ENCODE measurements at regions not wholly inside any gene's neighbourhood (a gene's known extent, or its start where the extent isn't known, plus 50 kb on each side); places are given as distances from the start of the nearest gene placed in this dataset.
"Not testable (repeated sequence)": the region's sequence is repeated elsewhere in the genome, so short reads cannot be mapped to it uniquely, and the experiment has no call there.

DNA sequence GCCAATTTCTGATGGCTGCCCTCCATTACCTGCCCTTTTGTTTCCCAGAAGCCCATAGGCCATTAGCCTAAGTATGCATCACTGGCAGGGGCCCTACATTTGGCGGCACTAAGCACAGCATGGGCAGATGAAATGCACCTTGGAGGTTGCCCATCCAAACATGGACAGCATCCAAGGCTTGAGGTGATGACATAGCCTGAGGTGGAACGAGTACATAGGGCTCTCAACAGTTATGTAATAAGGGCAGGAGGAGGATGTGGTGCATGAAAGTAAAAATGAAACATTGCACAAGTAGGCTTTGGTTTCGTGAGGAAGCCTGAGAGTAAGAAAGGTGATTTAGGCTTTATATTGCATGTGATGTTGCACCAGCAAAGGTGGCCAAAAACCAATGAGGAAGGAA is 148.1 kb downstream of the FAM76B start:
- H3K9ac ChIP-seq (ENCODE audit: low read depth, low read length): no peak overlapping the region
- H3K4me1 ChIP-seq (ENCODE audit: control insufficient read depth, insufficient read depth, low read length): no peaks in the 10 kb centered on the region
- no peaks in the 10 kb centered on the region for H3K36me3 ChIP-seq (ENCODE audit: insufficient read depth, low read length)
- H3K4me3 ChIP-seq (ENCODE audit: low read length): no peak overlapping the region
- no peaks in the 10 kb centered on the region for H3K9me3 ChIP-seq (replicated peaks; ENCODE audit: low read length)
- no peak overlapping the region for H3K4me2 ChIP-seq (ENCODE audit: low read length)
- no peaks in the 10 kb centered on the region for H3K27me3 ChIP-seq (ENCODE audit: control insufficient read depth, insufficient read depth, low read length)

DNA sequence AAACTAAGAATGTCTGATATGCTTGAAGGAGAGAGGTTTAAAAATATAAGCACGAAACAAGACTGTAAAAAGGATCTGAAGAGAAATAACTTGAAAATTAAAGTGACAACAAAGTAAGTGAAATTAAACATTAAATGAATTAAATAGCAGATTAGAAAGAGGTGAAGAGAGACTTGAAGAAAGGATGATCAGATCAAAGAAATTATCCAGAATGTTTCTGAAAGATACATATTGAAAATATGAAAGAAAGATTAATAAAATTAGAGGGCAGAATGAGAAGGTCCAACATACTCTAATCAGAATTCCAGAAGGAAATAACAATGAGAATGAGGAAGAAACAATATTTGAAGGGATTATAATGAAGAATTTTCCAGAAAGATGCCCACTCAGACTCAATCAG is 151.1 kb downstream of the FAM76B start:
- Histone ChIP-seq H3K4me1 (ENCODE audit: control insufficient read depth, insufficient read depth, low read length) (no peaks in the 10 kb centered on the region), H3K4me2 (ENCODE audit: low read length) (no peak overlapping the region), H3K9me3 (replicated peaks; ENCODE audit: low read length) (no peaks in the 10 kb centered on the region), H3K36me3 (ENCODE audit: insufficient read depth, low read length) (no peaks in the 10 kb centered on the region), H3K27me3 (ENCODE audit: control insufficient read depth, insufficient read depth, low read length) (no peaks in the 10 kb centered on the region), H3K9ac (ENCODE audit: low read depth, low read length) (no peak overlapping the region), H3K4me3 (ENCODE audit: low read length) (no peak overlapping the region)

DNA sequence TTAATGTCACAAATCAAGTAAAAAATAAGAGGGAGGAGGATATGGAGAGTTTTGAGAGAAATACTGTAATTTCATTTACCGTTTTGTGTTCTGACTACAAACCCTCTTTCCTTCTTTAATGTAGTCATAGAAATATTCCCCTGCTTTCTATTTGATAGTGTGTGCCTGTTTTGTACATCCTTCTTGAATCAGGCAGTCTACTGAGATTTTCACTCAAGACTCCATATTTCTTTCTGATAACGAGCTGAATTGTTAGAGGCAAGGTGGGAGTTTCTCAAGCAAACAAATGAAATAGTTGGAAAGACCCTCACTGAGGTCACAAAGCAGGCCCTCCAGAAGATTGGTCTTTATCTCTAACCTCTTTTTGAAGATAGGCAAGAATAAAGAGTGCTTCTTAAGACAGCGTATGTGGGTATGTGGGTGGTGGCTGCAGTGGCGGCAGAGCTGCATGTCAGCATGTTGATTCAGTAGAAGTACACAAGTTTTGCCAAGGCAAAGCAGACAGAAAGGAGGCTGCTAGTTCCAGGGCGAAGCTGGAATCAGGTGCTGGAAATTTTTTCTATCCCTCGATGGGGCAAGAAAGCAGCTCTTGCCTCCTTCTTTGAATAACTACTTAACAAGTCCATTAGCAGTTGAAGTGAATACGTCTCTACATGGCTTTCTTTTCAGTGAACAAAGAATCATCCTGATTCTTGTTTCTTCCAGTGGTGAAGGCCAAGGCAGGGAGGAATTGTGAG is 164.2 kb downstream of the FAM76B start:
- no peaks in the 10 kb centered on the region for H3K9me3 ChIP-seq (replicated peaks; ENCODE audit: low read length)
- H3K4me2 ChIP-seq (ENCODE audit: low read length): no peak overlapping the region
- no peak overlapping the region for H3K4me3 ChIP-seq (ENCODE audit: low read length)

DNA sequence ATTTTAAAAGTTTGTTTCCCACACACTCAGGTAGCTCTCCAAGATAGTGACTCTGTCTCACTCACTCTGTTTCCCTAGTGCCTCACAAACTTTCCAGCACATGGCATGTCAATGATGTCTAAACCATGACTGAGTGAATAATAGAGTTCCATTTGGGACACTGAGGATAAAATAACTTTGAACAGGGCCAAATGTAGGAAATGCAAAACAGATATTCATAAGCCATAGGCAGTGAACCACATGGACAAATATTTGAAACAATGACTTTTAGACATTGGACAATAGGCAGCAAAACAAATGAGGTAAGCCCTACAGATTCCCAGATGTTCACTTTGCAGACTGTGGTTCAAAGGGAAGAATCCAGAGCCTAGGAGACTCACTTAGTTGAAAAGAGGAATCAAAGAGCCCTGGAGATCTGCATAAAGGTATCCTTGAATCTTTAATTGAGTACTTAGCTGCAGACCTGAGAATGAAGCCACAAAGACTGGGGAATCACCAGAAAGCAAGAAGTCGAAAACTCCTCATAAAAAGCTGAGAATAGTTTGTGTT is 173.3 kb downstream of the FAM76B start:
- no peaks in the 10 kb centered on the region for H3K36me3 ChIP-seq (ENCODE audit: insufficient read depth, low read length)
- H3K27me3 ChIP-seq (ENCODE audit: control insufficient read depth, insufficient read depth, low read length): no peaks in the 10 kb centered on the region
- no peak overlapping the region for H3K4me3 ChIP-seq (ENCODE audit: low read length)
- H3K4me2 ChIP-seq (ENCODE audit: low read length): no peak overlapping the region
- no peaks in the 10 kb centered on the region for H3K9me3 ChIP-seq (replicated peaks; ENCODE audit: low read length)
- no peak overlapping the region for H3K9ac ChIP-seq (ENCODE audit: low read depth, low read length)
- no peaks in the 10 kb centered on the region for H3K4me1 ChIP-seq (ENCODE audit: control insufficient read depth, insufficient read depth, low read length)

More for the DNA sequence above, 164.2 kb downstream of the FAM76B start:
- Histone ChIP-seq H3K9ac (ENCODE audit: low read depth, low read length) (no peak overlapping the region), H3K4me1 (ENCODE audit: control insufficient read depth, insufficient read depth, low read length) (no peaks in the 10 kb centered on the region), H3K27me3 (ENCODE audit: control insufficient read depth, insufficient read depth, low read length) (no peaks in the 10 kb centered on the region), H3K36me3 (ENCODE audit: insufficient read depth, low read length) (no peaks in the 10 kb centered on the region)

DNA sequence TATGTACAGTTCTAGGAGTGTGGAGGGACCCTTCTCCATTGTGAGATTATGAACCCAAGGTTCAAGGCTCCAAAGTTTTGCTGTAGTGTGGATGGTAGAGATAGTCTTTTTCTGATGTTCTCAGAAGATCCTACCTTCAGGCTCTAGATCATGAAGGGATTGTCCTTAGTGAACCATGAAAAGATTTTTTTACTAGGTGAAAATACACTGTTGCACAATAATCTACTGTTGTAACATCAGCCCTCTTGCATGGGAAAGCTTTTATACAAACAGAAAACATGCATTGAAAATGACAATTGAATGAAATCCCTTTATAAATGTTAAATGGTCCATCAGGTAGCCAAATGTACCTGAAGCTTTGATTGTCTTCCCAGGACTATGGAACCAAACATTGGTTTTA is 177.8 kb downstream of the FAM76B start:
- Histone ChIP-seq H3K4me3 (ENCODE audit: low read length) (no peak overlapping the region), H3K4me2 (ENCODE audit: low read length) (no peak overlapping the region), H3K9me3 (replicated peaks; ENCODE audit: low read length) (no peaks in the 10 kb centered on the region), H3K4me1 (ENCODE audit: control insufficient read depth, insufficient read depth, low read length) (no peaks in the 10 kb centered on the region), H3K36me3 (ENCODE audit: insufficient read depth, low read length) (no peaks in the 10 kb centered on the region), H3K9ac (ENCODE audit: low read depth, low read length) (no peak overlapping the region), H3K27me3 (ENCODE audit: control insufficient read depth, insufficient read depth, low read length) (no peaks in the 10 kb centered on the region)

DNA sequence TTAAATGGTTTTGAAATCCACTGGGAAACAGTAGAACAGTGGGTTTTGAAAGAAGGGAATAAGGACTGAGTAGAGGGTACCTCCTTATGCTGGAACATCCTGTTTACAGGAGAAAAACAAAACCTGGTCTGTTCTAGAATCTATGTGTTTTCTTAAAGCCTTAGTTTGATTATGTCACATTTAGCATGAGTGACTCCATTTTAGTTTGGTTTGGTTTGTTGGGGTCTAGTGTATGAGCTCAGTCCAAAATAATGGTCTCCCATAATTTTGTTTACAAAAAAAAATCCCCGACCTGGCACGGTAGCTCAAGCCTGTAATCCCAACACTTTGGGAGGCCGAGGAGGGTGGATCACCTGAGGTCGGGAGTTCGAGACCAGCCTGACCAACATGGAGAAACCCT is 179.4 kb downstream of the FAM76B start:
- H3K4me1 ChIP-seq (ENCODE audit: control insufficient read depth, insufficient read depth, low read length); H3K4me2 ChIP-seq (ENCODE audit: low read length); H3K9me3 ChIP-seq (replicated peaks; ENCODE audit: low read length); H3K9ac ChIP-seq (ENCODE audit: low read depth, low read length); H3K36me3 ChIP-seq (ENCODE audit: insufficient read depth, low read length); H3K27me3 ChIP-seq (ENCODE audit: control insufficient read depth, insufficient read depth, low read length); H3K4me3 ChIP-seq (ENCODE audit: low read length): not testable (repeated sequence)

DNA sequence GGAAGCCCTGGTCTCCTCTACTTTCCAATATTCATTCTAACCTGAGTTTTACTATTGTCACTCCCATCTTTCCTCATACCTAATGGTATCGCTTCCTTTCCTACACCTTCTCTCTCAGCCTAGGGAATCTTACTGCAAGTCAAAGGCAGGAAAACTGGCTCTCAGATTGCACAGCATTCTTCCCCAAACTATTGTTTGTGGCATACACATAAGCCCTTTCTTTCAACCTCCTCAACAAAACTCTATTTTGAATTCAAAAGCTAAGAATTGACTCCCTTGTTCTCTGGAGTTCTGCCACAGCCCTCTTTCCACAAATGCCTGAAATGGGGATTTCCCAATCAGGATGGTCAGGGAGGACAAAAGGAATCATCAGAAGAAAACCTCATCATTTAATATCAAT is 181.5 kb downstream of the FAM76B start:
- no peaks in the 10 kb centered on the region for H3K4me1 ChIP-seq (ENCODE audit: control insufficient read depth, insufficient read depth, low read length)
- H3K27me3 ChIP-seq (ENCODE audit: control insufficient read depth, insufficient read depth, low read length): no peaks in the 10 kb centered on the region
- no peak overlapping the region for H3K9ac ChIP-seq (ENCODE audit: low read depth, low read length)
- H3K4me3 ChIP-seq (ENCODE audit: low read length): no peak overlapping the region
- no peaks in the 10 kb centered on the region for H3K9me3 ChIP-seq (replicated peaks; ENCODE audit: low read length)
- H3K36me3 ChIP-seq (ENCODE audit: insufficient read depth, low read length): no peaks in the 10 kb centered on the region
- H3K4me2 ChIP-seq (ENCODE audit: low read length): no peak overlapping the region

DNA sequence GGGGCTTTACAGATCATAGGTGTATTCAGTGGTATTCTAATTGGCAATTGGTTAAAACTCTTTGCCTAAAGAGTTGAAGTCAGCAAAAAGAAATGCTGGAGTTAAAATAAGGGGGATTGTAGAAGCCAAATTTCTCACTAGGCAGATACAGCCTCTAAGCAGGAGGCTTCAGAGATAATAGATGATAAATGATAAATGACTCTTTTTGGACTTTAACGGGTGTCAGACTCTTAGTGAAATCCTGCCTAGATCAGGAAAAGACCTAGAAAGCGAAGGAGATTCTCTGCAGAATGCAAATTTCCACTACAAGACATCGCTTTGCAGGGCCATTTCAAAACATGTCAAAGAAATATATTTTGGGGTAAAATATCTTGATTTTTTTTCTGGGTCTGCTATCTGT is 182.8 kb downstream of the FAM76B start:
- Histone ChIP-seq H3K9me3 (replicated peaks; ENCODE audit: low read length) (no peaks in the 10 kb centered on the region), H3K27me3 (ENCODE audit: control insufficient read depth, insufficient read depth, low read length) (no peaks in the 10 kb centered on the region), H3K4me1 (ENCODE audit: control insufficient read depth, insufficient read depth, low read length) (no peaks in the 10 kb centered on the region), H3K4me2 (ENCODE audit: low read length) (no peak overlapping the region), H3K9ac (ENCODE audit: low read depth, low read length) (no peak overlapping the region), H3K36me3 (ENCODE audit: insufficient read depth, low read length) (no peaks in the 10 kb centered on the region), H3K4me3 (ENCODE audit: low read length) (no peak overlapping the region)

DNA sequence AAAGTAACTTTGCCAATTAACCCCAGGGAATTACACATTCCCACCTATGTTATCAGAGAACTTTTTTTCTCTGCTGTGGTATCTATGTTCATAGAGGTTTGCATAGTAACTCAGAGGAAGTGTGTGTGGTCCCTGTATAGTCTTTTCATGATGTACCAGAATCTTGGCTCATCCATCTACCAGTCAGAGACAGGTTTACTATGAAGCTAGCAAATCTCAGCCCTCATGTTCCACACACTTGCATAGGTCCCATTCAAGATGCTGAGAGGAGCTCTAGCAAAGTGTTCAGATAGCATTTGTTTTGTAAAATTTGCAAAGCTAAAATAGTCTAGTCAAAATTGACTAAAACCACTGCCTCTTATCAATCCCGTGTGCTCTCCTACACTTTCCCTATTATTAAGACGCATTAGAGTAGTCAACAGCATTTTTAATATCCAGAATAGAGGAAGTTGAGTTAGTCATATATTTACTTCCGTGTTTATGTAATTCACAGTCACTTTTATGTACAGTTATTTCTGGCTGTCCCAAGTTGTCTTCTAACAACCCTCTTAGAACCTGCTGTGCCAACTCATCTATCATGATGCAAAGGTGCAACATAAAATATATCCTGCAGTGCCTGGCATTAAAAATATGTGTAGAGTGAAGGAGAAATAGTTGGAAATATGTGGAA is 184.2 kb downstream of the FAM76B start:
- Histone ChIP-seq H3K27me3 (ENCODE audit: control insufficient read depth, insufficient read depth, low read length) (no peaks in the 10 kb centered on the region), H3K9me3 (replicated peaks; ENCODE audit: low read length) (no peaks in the 10 kb centered on the region), H3K36me3 (ENCODE audit: insufficient read depth, low read length) (no peaks in the 10 kb centered on the region), H3K9ac (ENCODE audit: low read depth, low read length) (no peak overlapping the region), H3K4me2 (ENCODE audit: low read length) (no peak overlapping the region), H3K4me3 (ENCODE audit: low read length) (no peak overlapping the region), H3K4me1 (ENCODE audit: control insufficient read depth, insufficient read depth, low read length) (no peaks in the 10 kb centered on the region)

DNA sequence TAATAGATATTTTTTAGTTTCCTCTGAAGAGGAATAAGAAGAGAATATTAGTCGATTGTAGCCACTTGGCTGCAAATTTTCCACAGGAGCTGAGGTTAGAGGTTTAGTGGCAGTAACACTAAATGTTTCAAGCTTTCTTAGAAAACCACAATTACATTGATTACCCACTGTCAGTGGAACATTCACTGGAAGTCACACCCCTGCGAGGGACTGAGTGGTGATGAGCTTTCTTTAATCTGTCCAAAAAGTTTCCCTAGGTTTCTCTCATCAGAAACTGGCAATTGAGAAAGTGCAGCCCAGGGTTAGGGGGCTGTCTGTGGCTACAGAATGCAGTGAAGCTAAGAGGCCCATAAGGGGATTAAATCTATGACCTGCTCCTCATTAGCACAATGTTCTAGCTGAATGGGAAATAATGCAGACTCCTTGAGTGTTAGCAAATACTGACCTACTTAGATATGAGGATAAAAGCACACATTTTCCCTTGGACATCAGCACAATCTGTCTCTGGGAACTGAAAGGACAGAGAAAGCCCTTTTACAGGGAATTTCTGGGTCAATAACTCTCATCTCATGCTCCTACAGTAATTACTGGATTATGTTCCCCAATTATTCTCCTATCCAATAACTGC is 189.5 kb downstream of the FAM76B start:
- no peak overlapping the region for H3K4me2 ChIP-seq (ENCODE audit: low read length)
- no peaks in the 10 kb centered on the region for H3K36me3 ChIP-seq (ENCODE audit: insufficient read depth, low read length)
- no peak overlapping the region for H3K4me3 ChIP-seq (ENCODE audit: low read length)
- H3K9ac ChIP-seq (ENCODE audit: low read depth, low read length): no peak overlapping the region
- no peaks in the 10 kb centered on the region for H3K9me3 ChIP-seq (replicated peaks; ENCODE audit: low read length)
- no peaks in the 10 kb centered on the region for H3K27me3 ChIP-seq (ENCODE audit: control insufficient read depth, insufficient read depth, low read length)
- H3K4me1 ChIP-seq (ENCODE audit: control insufficient read depth, insufficient read depth, low read length): peaks cover 13% of the 10 kb centered on the region

DNA sequence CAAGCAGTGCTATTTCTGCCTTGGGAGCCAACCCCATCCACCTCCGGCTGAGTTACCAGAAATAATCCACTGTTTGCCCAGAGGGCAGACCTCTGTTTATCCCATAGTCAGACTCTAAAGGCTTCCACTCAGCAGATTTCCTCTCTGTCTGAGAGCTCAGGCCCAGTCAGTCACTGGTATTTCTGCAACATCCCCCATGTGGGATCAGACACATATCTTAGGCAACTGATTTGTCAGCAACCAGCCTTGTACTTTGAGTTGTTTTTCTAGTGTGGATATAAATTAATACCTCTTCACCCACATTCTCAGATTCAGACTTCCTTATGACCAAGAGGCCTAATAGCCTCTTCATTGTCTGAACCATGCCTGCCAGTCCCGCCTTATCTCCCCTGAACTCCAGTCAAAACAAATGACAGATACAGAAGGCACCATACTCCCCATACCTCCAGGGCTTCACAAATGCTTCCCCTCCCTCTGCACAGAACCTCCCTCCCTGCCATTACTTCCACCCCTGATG is 193.6 kb downstream of the FAM76B start:
- no peaks in the 10 kb centered on the region for H3K9me3 ChIP-seq (replicated peaks; ENCODE audit: low read length)
- H3K9ac ChIP-seq (ENCODE audit: low read depth, low read length): no peak overlapping the region
- peaks cover 13% of the 10 kb centered on the region for H3K4me1 ChIP-seq (ENCODE audit: control insufficient read depth, insufficient read depth, low read length)
- no peaks in the 10 kb centered on the region for H3K27me3 ChIP-seq (ENCODE audit: control insufficient read depth, insufficient read depth, low read length)
- no peaks in the 10 kb centered on the region for H3K36me3 ChIP-seq (ENCODE audit: insufficient read depth, low read length)
- no peak overlapping the region for H3K4me2 ChIP-seq (ENCODE audit: low read length)
- no peak overlapping the region for H3K4me3 ChIP-seq (ENCODE audit: low read length)
